Adrenal gland (tissue), 5 donors: ENCODE measurements at regions not wholly inside any gene's neighbourhood (a gene's known extent, or its start where the extent isn't known, plus 50 kb on each side); places are given as distances from the start of the nearest gene placed in this dataset.

ENCODE experiments used
- CTCF ChIP-seq, 6 experiments: fragments of 450-650 bp in 4 of 6; fragments of 200-600 bp in 2 of 6; sonication (generic) in 1 of 6; IDR thresholded peaks; 1 replicate in 5 of 6; 2 replicates in 1 of 6; pipeline versions ENCODE4 v1.5.1 to v1.8.0; 2016 to 2021; ENCODE audit warnings: antibody characterized with exemption in 6 of 6, mild to moderate bottlenecking in 2 of 6, moderate library complexity in 1 of 6
- POLR2A ChIP-seq, 2 donors: fragments of 450-650 bp; IDR thresholded peaks; one replicate each; pipeline ENCODE4 v1.6.1; 2017; ENCODE audit warnings: antibody characterized with exemption in 2 of 2, mild to moderate bottlenecking in 2 of 2, moderate library complexity in 1 of 2
- donor health status: DM: no; HTN: no; CAD: no.

- TF ChIP-seq CTCF (IDR thresholded peaks at IDR 0.05) = no peak
- no peak for TF ChIP-seq POLR2A (IDR thresholded peaks at IDR 0.05)
Observed at GRCh38 chr11:109508943-109509342, 87.0 kb downstream of the C11orf87 start.
